GM18511 (cell line): ENCODE measurements at regions not wholly inside any gene's neighbourhood (a gene's known extent, or its start where the extent isn't known, plus 50 kb on each side); places are given as distances from the start of the nearest gene placed in this dataset.

ENCODE experiments used
- ATAC-seq: cut with Tn5 transposase; IDR thresholded peaks from one replicate; pipeline ENCODE4 v1.9.1; 2021; ENCODE audit warnings: mild to moderate bottlenecking, moderate library complexity; ENCODE audit not compliant: unreplicated experiment

DNA sequence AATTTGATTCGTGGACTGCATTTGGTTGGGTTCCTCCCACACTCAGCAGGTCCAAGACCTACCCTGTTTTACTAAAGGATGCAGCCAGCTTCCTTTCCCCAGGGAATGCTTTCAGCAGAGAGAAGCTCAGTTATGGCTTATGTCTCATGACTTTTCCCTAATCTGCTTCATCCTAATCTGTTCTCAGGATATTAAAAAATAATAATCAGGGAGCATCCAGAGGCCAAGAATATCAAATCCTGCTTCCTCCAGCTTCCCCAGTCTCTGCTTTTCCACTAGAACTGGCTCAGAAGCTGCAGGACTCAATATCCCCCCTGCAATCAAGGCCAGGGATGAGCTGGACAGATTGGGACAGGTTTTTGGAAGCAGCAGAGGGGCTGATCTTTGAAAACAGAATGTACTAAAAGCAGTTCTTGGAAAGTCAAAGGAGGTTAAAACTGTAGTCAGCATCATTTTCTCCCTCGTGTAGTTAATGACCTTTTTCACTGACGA, 326.9 kb upstream of the TNP1 start:
- ATAC-seq, result no peak

DNA sequence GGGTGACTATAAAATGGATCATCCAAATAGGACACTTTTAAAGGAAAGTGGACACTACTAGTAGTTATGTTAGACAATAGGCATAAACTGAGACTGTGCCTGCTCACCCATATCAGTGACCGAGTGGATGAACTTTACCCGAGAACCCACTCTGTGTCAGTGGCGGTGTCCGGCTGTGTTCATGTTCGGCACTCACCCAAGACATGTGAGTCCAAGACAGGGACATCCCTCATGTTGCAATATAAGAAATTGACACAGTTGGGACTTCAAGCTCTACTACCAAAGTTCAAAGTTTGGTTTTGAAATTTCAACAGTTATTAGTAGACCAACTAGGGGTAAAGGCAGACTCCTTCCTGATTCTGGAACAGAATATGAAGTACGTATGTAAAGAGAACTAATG, 326.3 kb upstream of the TNP1 start:
- no peak for ATAC-seq

DNA sequence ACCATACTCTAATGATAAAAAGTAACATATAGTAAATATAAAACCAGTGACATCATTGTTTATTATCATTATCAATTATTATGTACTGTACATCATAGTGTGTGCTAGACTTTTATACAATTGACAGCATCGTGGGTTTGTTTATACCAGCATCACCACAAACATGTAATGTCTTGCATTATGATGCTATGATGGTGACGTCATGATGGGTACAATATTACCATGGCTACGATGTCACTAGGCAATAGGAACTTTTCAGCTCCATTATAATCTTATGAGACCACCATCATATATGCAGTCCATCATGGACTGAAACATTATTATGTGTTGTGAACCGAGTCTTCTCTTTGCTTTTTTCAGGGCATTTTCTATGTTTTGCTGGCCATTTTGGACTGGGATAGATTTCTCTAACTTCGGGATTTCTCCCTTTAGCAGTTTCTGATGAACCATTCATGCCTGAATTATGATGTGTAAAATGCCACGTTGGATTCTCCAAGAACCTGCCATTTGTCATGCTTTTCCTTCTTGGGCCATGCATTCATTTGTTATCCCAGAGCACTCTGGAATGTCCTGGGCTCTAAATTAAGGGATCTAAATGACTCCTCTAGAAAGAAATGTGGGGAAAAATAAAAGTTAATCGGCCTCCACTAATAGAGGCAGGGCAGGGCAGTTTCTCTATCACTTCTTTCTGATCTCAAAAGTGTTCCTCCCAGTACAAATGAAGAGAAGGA, 325.6 kb upstream of the TNP1 start:
- no peak for ATAC-seq

DNA sequence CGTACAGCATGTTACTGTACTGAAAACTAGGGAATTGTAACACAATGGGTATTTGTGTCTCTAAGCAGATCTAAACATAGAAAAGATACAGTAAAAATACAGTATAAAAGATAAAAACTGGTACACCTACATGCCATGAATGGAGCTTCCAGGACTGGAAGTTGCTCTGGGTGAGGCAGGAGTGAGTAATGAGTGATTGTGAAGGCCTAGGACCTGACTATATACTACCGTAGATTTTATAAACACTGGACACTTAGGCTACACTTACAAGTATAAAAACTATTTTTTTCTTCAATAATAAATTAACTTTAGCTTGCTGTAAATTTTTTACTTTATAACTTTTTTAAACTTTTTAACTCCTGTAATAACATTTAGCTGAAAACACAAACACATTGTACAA, 324.4 kb upstream of the TNP1 start:
- ATAC-seq, result no peak

DNA sequence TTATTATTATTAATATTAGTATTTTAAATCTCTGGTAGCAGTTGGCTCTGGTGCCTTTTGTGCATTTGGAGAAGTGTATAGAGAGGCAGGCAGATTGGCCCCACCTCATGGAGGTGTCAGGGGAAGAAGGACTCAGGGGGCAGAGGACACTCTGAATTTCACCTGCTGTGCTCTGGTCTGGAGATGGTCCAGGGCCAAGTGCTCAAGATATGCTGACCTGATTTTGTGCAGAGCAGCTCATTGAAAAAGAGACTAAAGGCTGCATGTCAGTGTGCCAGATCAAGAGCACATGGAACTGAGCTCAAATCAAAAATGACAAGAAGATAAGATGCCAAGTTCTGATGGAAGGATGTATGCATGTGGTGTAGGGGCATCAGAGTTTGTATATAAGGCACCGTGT, 323.6 kb upstream of the TNP1 start:
- no peak for ATAC-seq

DNA sequence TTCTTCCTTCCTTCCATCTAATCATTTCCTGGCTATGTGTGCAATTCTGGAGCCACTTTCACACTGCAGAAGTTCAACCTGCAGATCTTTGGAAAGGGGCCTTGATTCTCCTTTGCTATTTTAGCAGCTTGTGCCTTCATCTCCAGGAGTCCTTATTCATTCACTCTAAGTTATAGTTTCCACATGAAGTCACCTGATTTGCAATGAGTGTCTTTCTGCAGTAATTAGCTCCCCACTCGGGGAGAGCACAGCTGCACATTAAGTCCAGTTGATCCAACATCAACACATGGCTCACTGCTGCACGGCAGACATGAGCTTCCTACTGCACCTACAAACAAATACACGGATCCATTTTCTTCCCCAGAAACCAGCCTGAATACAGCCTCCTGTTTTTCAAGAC, 323.1 kb upstream of the TNP1 start:
- ATAC-seq, result no peak

DNA sequence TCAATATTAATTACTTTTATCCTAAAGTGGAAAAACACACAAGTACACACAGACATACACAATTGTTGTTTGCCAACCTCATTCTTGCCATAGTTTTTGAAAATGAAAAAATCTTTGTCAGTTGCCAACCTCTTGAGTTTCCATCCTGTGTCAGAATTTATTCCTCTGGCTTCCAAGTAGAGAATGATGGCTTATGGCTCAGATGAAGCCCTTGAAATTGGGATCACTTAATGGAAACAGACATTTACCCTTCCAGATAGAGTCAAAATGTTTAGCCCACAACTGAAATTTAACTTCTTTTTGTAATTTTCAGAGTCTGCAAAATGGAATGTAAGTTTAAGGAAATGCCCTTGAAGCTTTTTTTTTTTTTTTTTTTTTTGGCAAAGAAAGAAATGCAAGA, 321.6 kb upstream of the TNP1 start:
- ATAC-seq, result no peak

DNA sequence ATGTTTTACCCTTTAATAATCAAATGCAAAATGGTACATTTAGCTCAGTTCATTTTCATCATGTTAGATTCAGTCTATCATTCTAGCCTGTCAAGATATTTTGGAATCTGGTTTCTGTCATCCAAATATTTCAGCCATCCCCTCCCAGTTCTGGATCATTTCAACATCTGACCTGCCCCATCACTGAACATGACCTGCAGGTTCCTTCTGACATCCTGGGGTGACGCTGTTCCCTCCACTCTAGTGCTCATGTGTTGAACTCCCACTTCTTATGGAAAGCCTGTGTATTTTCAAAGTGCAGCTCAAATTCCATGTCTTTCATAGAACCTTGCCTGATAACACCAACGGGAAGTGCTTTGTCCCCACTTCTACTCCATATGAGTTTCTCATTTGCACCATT, 320.0 kb upstream of the TNP1 start:
- ATAC-seq, result no peak

DNA sequence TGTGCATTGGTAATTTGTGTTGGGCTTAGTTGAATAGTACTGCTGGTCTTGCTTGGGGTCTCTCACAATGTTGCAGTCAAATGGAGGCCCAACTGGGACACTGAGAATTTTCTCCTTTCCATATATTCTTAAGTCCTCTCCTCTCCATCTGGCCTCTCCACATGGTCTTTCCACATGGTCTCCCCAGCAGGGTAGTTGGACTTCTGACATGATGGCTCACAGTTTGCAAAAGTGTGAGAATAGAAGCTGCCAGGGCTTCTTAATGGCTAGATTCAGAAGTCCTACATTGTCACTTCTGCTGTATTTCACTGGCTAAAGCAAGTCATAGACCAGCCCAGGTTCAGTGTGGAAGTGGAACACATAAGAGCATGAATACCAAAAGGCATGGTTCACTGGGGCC, 318.5 kb upstream of the TNP1 start:
- ATAC-seq, result no peak

DNA sequence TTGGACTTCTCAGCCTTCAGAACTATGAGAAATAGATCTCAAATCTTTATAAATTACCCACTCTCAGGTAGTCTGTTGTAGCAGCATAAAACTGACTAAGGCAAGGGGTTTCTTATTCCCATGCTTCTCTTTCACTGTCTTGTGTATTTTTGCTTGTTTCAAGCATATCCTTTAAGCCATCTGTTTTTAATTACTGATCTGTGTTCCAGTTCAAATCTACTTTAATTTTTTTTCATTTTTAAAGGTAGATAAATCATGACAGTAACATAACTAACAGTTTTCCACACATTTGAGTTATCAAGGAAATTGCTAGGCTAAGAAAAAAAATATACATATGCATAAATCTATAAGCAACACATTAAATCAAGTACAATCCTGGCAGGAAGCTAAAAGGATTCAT, 317.9 kb upstream of the TNP1 start:
- ATAC-seq, result no peak

DNA sequence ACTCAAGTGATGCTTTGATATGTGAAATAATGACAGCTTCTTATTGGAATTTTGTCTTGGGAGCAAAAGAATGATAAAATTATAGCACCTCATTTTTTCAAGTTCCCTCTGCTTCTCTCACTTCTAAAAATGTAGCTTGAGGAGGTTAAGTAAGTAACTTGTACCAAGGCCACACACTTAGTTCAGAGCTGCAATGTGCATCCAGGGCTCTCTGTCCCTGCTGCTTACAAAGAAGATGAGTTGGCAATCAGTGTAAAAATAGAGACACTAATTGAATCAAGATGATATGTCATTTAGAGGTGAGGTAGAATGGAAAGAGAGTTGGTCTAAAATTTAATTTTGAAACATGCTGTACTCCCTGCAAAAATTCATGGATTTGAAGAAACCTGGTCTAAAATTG, 312.0 kb upstream of the TNP1 start:
- ATAC-seq, result no peak

DNA sequence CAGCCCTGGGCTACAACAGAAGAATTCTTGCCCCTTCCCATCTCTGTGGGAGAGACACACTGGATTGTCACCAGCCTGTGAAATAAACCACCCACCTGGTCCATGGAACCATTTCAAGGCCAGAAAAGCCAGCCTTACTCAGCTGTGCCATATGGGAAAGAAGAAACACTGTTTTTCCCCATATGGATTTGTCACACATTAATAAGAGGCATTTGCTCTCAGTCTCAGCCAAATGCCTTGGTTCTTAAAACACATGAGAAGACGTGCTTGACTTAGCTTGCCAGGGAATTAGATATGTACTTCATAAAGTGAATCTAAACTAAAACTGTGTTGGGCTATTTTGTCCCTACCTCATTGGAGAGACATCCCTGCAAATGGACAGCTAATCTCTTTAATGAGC, 308.6 kb upstream of the TNP1 start:
- ATAC-seq, result no peak

DNA sequence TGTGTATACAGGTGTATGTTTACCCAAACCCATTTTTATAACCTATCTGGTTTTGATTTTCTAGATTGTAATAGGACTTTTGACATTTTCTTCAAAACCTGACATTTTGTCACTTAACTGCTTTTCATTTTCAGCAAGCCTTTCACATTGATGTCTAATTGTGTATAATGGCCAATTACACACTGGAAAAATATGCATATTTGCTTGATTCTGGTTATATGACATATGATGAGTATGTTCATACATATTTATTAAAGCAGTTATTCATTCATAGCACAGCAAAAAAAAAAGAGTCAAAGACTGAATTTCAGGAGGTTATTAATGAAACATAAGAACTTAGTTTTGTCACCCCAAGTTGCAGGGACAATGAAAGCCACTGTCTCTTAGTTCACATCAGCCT, 307.7 kb upstream of the TNP1 start:
- ATAC-seq, result no peak

DNA sequence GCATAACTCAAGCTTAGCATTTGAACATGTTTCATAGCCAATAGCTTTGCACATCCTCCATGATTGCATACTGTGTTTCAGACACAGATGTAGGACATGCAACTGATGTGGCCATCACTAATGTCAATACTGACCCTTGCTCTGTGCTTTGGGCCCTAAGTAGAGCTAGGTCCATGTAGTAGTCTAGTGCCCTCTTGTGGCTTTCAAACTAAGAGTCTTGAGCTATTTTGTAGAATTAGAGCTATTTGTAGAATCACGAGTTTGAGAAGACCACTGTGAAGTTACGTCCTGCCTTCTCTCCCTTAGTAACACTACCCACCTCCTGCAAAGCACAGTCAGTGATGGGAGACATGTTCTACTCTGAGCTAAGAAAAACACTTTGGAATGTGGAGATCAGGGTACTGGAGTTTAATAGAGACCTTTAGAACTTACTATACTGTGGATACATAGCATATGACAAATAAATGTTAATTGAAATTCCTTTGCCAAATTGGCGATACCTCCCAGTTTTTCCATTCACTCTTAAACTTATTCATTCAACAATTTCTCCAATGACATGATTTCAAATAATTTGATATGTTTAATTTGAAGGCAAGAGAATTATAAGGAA, 306.5 kb upstream of the TNP1 start:
- ATAC-seq, result no peak

DNA sequence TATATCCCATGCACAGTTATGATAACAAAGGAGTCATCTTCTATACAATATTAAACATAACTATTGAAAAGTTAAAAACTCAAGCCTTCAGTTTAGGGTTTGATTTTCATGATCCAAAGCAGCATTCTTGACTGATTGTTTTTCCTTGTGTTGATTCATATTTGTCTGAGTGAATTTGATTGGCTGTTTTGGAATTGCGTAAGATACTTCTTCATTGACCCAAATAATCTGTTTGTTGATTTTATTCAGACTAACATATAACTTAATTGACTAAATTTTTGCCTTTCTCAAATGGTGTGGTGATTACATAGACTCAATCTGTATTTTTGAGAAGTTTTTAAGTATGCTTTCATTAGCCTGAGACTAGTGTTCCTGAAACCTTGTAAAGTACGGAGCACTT, 305.7 kb upstream of the TNP1 start:
- ATAC-seq, result no peak

DNA sequence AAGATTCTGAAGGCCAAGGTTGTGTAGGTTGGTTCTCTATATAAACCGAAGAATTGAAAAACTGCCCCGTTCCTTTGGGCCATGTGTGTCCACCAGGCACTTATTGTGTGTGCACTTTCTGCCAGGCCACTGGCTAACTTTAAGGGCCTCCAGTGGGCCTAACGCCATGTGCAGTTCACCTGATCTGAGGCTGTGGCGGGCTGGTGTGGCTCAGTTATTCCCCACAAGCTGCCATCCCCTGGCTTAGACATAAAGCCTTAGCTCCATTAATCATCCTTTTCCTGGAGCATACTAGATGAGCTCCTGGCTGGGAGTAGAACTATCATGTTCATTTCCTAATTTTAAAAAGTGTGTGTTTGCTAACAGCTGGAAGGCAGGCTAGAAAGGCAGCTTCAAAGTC, 304.1 kb upstream of the TNP1 start:
- no peak for ATAC-seq

DNA sequence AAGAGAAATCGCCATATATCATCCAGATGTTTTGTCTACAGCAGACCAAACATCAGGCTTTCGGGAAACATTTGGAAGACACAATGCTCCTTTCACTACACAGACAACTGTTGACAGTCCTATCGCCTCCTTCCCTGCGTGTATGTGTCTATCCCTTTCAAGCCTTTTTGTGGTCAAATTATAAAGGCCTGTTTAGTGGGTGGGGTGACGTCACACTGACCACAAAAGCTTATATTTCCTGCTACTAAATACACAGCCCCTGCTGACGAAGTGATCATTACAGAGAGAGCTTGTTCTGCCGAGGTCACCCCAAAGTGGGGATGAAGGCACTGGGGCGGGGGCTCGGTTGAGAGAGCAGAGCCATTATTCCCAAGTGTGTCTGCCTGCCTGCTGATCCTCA, 302.7 kb upstream of the TNP1 start:
- no peak for ATAC-seq

DNA sequence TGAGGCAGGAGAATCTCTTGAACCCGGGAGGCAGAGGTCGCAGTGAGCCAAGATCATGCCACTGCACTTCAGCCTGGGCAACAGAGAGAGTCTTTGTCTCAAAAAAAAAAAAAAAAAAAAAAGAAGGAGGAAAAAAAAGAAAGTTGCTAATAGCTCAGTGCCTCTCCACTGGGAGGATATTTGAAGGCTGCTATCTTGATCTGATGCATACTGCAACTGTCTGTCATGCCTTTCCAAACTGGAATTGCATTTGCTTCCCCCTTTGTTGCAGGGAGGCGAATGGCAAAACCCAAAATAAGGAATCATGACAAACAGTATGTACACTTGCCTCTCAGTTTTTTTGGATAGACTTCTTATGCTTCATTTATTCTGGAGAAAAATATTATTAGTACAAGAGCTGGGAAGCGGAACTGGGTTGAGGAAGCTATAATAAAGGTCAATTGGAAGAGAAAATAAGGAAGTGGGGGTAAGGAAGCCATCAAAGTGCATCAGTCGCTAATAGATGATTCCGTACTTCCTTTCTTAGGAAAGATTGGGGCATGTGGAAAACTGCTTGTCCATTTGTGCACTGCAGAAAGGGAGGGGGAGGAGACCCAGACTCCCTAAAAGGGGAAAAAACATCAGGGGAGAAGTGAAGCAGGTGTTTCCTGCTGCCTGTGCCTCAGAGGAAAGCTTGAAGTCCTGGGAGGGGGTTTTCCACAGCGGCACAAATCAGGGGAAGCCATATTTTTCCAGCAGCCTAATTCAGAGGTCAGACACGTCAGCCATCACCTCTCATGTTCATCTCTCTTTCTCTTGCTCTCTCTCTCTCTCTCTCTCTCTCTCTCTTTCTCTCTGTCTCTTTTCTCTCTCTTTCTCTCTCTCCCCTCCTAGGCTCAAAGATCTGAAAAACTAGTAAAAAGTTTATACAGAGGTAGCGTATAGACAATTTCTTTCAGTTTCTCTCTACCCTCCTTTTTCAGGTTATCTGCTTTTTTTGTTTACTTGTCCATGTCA, 301.4 kb upstream of the TNP1 start:
- ATAC-seq, result no peak

DNA sequence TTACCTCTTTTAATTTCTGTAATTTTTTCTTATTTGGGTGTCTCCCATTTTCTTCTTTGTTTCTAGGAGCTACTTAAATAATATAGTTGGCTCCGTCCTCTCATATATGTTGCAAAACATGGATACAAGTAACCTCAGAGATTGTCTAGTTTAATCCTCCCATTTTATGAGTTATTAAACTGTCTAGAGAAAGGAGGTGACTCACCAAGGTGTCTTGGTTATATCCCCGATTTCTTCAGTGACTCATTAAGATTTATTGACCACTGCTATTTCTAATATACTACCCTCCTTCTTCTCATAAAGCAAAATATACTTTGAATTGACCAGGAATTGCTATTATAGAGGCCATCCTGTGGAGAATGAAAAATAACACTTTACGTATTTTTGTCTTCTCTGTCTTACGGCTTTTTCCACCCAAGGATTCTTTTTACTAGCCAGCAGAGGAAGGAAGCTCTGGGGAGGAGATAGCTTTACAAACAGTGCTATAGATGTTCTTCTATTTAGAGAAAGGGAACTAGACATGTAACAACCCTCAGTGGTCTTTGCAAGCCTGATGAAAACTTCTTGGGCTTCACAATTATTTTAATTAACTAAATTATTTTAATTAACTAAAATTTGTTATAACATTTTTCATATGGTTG, 300.4 kb upstream of the TNP1 start:
- ATAC-seq, result no peak

DNA sequence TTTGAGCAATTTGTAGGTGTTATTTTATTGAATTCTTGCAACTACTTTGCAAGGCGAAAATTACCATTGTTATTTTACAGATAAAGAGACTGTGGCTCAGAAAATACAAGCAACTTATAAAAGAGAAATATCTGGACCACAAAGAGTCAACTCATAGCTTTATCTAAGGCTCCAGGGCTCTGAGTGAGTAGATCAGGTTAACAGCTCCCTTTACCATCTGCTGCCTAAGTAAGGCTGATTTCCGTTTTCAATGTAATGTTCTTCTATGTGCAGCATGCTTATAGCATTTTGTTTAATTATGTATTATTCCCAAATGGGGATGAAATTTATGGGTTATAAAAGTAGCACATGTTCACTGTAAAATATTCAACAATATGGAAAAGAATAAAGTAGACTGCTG, 299.1 kb upstream of the TNP1 start:
- no peak for ATAC-seq

DNA sequence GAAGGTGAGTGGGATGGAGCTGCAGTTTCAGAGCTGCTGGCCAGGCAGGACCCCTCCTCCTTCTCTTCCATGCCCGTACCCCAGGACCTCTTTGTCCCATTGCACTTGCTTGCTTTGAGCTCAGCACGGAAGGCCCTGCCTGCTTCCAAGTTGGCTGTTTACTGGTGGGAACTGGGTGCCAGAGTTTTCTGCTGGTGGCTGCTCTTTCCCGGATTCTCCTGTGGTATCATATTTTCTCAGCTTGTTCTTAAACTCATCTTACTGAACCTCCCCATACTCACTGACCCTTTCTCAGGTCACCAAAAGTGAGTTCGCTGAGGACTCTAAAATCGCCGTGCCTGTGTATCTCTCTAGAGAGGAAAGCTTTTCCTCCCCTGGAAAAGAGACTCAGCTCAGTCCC, 297.7 kb upstream of the TNP1 start:
- ATAC-seq, result no peak
